GM21360 (cell line): ENCODE measurements at regions not wholly inside any gene's neighbourhood (a gene's known extent, or its start where the extent isn't known, plus 50 kb on each side); places are given as distances from the start of the nearest gene placed in this dataset.

ENCODE experiments used
- ATAC-seq: cut with Tn5 transposase; IDR thresholded peaks from one replicate; pipeline ENCODE4 v1.9.1; 2021; ENCODE audit warnings: mild to moderate bottlenecking, moderate library complexity; ENCODE audit not compliant: unreplicated experiment

DNA sequence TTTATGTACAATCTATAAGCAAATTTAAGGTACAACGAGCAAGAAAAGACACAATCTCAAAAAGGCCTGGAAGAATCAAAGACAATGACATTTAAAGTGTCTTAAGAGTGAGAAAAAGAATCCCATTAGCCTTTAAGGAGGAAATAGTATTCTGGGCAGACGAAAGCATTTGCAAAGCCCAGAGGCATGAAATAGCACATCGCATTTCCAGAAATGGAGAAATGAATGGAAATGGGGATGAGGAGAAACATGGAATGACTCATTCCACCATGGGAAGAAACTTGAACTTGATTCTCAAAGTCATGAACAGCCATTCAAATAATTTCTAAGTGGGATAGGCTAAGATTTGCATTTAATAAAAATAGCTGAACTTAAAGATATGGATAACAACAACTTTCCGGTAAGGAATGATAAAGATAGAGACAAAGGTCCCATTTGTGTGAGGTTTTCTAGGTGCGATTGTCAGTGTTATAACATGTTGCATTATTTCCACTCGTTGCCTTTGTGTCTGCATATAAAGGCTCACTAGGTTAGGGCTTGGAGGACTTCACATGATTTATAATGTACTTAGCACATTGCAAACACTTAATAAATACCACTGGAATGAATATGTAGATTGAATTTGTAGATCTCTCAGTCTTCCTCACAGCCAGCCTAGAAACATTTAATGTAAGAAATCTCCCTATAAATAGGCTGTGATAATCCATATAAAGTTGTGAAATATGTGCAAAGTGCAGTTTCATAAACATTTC is 310.3 kb upstream of the KLF6 start:
- ATAC-seq: no peak

DNA sequence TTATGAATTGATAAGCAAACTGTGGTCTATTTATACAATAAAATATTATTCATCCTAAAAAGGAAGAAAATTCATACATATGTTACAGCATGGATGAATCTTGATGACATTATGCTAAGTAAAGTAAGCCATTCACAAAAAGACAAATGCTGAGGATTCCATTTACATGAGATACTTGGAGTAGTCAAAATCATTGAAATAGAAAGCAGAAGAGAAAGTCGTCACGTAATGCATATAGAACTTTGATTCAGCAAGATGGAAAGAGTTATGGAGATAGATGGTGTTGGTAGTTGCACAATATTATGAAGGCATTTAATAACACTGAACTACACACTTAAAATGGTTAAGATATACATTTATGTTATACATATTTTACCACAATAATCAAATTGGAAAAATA is 309.7 kb upstream of the KLF6 start:
- ATAC-seq: no peak

GRCh38 chr10:4093438-4093837 is 308.4 kb upstream of the KLF6 start:
- no peak for ATAC-seq

DNA sequence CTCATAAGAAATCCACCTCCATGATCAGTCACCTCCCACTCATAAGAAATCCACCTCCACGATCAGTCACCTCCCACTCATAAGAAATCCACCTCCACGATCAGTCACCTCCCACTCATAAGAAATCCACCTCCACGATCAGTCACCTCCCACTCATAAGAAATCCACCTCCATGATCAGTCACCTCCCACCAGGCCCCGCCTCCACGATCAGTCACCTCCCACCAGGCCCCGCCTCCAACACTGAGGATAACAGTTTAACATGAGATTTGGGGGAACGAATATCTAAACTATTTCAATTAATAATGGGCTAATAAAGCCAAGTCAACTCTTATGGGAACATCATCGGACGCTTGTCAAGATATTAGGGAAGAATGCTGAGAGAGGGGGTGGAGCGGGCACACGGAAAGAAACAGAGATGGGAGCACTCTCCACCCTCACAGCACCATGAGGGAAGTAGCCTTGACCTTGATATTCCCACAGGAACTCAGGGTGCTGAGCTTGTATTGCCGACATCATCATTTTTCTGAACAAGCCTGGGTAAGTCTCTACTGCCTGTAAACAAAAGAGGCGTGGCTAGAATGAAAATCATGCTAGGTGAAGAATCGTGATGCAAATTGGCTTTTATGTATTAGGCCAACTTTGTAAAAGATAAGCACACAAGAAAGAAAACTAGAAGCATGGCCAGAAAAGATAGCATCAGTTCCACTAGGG is 303.5 kb upstream of the KLF6 start:
- no peak for ATAC-seq

- ATAC-seq: no peak
Measured at GRCh38 chr10:4086131-4086898, 301.3 kb upstream of the KLF6 start.

DNA sequence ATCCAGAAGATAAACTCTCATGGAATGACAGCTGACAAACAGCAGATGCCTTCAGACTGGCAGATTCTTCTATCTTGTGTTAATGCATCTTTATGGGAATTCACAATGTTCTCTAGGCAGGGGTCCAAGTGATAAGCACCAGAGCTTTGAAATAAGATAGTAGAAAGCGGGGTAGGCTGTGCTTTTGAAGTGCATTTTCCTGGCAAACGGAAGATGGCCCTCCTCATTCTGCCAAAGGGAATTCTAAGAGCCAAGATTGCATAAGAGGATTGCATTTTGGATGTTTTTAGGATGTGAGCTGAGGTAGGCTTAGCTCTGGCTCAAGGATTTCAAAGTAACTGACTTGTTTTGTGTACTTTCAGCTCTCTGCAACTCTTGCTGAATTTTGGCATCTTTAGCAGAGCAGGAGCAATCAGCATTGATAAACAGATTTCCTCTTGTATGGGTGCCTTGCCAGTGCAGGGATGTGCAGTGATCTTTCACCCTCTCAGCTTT is 298.5 kb upstream of the KLF6 start:
- no peak for ATAC-seq

GRCh38 chr10:4082861-4083260 is 297.9 kb upstream of the KLF6 start:
- ATAC-seq: no peak

GRCh38 chr10:4081685-4082111 is 296.7 kb upstream of the KLF6 start:
- no peak for ATAC-seq

DNA sequence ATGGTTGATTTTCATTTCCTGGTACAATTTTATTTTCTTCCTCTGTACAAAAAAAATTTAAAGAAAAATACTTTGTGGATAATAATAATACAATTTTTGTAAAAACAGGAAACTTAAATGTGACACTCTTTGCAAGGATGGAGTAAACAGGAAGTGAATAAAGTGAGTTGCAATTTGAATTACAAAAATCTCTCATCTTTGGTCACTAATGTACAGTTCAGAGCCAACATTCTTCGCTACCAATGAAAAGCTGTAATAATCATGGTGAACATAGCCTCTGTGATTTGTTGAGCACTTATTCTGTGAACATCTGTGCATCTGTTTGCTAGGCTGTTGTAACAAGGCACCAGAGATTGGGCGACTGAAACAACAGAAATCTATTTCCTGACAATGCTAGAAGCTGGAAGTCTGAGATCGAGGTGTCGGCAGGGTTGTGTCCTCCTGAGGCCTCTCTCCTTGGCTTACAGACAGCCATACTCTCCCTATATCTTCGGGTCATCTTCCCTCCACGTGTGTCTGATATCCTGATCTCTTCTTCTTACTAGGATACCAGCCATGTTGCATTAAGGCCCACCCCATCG is 295.3 kb upstream of the KLF6 start:
- no peak for ATAC-seq

GRCh38 chr10:4079803-4080202 is 294.8 kb upstream of the KLF6 start:
- no peak for ATAC-seq

DNA sequence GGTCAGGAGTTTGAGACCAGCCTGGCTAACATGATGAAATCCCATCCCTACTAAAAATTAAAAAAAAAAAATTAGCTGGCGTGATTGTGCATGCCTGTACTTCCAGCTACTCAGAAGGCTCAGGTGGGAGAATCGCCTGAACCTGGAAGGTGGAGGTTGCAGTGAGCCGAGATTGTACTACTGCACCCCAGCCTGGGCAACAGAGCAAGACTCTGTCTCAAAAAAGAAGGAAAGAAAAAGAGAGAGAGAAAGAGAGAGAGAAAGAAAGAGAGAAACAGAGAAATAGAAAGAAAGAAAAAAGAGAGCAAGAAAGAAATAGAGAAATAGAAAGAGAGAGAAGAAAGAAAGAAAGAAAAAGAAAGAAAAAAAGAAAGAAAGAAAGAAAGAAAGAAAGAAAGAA is 292.8 kb upstream of the KLF6 start:
- ATAC-seq: no peak

DNA sequence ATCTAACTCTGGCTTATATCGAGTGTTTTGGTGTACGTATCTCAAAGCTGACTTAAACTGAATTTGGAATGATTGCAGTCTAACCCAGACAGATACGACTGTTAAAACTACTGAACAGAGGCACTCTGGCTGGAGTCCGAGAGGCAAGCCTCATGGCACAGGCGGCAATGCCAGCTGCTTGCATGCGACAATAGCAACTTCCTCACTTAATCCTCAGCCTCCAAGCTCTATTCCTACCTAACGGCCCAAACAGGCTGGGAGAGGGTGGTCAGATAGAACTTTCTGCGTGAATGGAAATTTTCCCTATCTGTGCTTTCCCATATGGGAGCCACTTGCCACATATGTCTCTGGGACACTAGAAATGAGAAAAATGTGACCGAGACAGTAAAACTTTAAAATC is 292.0 kb upstream of the KLF6 start:
- ATAC-seq: no peak

DNA sequence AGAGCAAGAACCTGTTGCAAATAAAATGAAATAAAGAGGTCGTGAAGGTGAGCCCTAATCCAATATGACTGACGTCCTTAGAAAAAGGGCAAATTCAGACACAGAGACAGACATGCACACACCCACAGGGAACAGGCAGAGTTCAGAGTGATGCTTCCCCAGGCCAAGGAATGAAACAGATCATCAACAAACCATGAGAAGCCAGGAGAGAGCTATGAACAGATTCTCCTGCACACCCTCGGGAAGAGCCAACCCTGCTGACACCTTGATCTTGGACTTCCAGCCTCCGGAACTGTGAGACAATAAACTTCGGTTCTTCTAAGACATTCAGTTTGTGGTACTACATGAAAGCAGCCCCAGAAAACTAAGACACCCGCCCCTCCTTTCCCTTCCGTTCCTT is 290.4 kb upstream of the KLF6 start:
- no peak for ATAC-seq

GRCh38 chr10:4074545-4075407 is 289.8 kb upstream of the KLF6 start:
- ATAC-seq: no peak

GRCh38 chr10:4073912-4074311 is 288.9 kb upstream of the KLF6 start:
- no peak for ATAC-seq

DNA sequence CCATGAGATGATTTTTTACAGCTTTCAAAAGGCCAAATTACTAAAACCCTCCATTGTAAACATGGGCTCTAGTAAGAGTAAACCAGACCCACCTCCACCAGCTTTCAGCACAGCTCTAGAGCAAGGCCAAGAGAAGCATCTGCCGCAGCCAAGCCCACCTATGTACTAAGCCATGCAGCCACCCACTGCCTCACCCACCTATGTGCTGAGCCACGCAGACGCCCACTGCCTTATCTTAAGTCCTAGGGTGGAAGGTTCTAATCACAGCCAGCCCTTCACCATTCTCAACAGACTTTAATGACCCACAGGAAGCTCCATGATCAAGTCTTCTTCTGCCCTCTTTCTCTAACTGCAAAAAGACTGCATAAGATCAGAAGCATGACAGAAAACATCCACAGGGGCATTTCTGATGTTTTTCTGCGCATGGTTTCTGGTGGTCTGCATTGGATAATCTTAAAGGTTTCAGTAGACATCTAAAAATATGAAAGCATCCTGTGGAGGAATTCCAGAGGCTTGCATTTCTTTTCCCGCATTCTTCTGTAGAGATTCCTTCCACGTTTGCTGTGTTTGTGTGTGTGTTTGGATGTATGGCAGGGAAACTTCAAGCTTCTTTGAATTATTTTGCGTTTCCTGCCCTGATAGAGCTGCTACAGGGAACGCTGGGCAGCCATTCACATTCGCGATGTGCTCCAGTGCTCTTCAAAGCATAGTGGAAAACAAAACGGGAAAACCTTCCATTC is 286.1 kb upstream of the KLF6 start:
- ATAC-seq: no peak

DNA sequence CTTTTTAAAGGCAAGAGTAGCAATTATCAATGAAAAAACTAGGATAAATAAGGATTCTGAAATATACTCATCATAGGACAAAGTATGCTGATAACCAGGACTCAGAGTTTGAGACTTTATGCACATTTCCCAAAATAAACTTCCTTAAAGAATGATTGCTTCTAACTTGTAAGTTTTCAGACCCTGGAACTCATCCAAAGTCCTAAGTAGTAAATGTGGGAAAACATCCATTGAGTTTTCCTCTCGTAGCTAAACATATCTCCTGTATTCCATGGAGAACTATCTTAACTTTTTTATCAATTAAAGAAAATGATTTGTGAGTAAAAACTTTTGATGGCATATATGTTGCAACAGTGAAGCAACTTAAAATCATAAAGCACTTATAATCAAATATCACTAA is 285.2 kb upstream of the KLF6 start:
- ATAC-seq: no peak

DNA sequence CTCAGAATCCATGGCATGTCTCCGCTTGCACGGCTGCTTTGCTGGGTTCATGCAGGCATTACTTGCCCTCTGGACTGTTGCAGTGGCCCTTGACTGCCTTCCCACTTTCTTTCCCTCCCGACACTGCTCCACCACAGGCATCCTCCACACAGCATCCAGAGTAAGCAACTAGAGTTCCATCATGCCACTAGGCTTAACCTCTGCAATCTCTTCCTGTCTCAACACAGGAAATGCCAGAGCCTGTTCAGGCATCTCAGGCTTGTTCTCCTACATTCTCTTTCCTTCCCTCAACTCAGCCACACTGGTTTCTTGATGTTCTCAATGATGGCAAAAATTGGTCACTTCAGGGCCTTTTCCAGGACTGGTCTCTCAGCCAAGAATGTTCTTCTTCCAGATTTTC is 284.5 kb upstream of the KLF6 start:
- no peak for ATAC-seq

DNA sequence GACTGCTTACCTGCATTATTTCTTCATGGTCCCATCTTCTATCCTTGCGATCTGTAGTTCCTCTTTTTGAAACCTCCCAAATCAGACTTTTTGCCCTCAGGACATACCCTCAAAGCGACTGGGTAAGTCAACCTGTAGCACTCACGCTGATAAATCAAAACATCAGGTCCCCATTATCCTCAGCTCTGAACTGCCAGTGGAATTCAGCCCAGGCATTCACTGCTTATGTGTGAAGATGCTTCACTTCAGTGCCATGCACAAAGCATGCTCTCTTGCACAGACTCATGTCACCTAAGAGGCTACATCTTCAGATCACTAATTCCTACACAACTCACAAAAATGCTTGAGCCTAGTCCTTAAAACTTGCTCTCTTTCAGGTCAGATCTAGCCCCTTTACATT is 283.6 kb upstream of the KLF6 start:
- ATAC-seq: no peak
